ENCODE measurements at regions not wholly inside any gene's neighbourhood (a gene's known extent, or its start where the extent isn't known, plus 50 kb on each side); places are given as distances from the start of the nearest gene placed in this dataset.

DNA sequence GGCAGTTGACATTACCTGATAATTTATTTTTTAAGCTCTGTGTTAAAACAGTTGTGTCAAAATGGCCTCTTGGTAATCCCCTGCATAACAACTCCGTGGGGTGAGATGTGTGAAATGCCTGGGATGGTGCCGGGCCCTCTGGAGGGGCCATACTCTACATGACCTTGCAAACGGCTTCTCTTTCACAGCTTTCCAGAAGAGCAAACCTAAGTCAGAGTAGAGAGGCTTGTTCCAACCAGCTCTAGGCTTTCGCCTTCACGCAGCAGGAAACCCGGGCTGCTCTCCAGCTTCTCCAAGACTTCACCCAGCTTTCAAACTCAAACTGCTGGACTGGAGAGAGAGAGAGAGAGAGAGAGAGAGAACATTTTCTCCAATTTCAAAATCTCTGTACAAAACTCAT is 120.1 kb downstream of the SNX18 start:
- Histone ChIP-seq H3K27ac (no peak overlapping the region), H3K9me3 (no peaks in the 10 kb centered on the region), H3K4me3 (no peak overlapping the region), H3K27me3 (no peaks in the 10 kb centered on the region), H3K4me1 (no peaks in the 10 kb centered on the region), H3K36me3 (no peaks in the 10 kb centered on the region)
- intact Hi-C loops (cut with DNase I; ENCODE audit: low total_unique reads): no loop called here
- peak in 1 of 2 donors; percentile 27 for ATAC-seq
- DNase-seq: no peak
- in situ Hi-C loops (cut with MboI; ENCODE audit: low sequenced_read_pairs in 4 of 4): no loop called here
- TF ChIP-seq, protein P1, sequence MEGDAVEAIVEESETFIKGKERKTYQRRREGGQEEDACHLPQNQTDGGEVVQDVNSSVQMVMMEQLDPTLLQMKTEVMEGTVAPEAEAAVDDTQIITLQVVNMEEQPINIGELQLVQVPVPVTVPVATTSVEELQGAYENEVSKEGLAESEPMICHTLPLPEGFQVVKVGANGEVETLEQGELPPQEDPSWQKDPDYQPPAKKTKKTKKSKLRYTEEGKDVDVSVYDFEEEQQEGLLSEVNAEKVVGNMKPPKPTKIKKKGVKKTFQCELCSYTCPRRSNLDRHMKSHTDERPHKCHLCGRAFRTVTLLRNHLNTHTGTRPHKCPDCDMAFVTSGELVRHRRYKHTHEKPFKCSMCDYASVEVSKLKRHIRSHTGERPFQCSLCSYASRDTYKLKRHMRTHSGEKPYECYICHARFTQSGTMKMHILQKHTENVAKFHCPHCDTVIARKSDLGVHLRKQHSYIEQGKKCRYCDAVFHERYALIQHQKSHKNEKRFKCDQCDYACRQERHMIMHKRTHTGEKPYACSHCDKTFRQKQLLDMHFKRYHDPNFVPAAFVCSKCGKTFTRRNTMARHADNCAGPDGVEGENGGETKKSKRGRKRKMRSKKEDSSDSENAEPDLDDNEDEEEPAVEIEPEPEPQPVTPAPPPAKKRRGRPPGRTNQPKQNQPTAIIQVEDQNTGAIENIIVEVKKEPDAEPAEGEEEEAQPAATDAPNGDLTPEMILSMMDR (IDR thresholded peaks at IDR 0.05 in 4 of 5, conservative IDR thresholded peaks at IDR 0.05 in 1 of 5): no peak
- TF ChIP-seq POLR2A (IDR thresholded peaks at IDR 0.05): no peak

DNA sequence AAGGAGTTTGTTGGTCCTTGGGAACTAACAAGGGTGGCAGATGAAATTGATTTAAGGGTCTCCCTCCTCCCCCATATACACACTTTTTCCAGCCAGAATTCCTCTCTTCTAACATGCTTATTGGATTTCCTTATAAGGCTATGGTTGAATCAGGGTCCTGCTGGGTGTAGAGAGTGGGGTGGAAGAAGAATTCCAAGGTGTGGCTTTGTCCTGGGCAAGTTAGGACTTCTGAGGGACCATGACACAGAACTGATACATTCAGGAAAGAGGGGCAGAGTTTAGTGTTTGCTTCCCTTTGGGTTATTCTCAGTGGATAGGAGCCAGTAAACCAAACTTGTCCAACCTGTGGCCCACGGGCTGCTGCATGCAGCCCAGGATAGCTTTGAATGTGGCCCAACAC is 116.5 kb downstream of the SNX18 start:
- DNase-seq: no peak
- H3K27ac ChIP-seq: no peak overlapping the region
- intact Hi-C loops (cut with DNase I; ENCODE audit: low total_unique reads): no loop called here
- TF ChIP-seq POLR2A (IDR thresholded peaks at IDR 0.05): no peak
- TF ChIP-seq, protein P1 (IDR thresholded peaks at IDR 0.05 in 4 of 5, conservative IDR thresholded peaks at IDR 0.05 in 1 of 5): no peak
- H3K36me3 ChIP-seq: no peaks in the 10 kb centered on the region
- ATAC-seq: no peak
- in situ Hi-C loops (cut with MboI; ENCODE audit: low sequenced_read_pairs in 4 of 4): no loop called here
- H3K9me3 ChIP-seq: no peaks in the 10 kb centered on the region
- no peaks in the 10 kb centered on the region for H3K4me1 ChIP-seq
- no peaks in the 10 kb centered on the region for H3K27me3 ChIP-seq
- H3K4me3 ChIP-seq: no peak overlapping the region

DNA sequence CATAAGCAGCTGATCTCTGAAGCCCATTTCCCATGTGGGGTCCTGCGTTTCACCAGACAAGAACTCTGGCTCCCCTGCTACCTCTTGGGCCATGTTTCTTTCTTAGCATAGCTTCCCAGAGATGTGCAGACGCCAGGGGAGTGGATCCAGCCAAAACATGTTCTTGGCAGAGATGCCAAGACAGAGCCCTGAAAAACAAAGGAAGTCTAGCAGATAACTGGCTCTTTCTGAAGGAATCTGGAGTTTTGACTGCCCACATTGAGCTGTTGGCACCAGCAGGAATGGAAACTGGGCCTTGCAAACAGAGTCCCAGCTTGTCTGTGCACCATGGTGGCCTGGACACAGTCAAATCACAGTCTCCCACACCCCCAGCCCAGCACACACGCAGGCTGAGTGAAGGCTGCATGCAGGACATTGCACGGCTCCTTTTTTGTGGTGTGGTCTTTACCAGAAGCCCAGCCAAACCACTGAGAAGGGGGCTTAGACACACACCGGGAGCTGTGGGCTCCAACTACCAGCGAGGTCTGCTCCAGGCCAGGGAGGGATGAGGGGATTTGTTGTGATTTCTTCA is 114.7 kb downstream of the SNX18 start:
- Histone ChIP-seq H3K9me3 (no peaks in the 10 kb centered on the region), H3K27me3 (no peaks in the 10 kb centered on the region), H3K4me3 (no peak overlapping the region), H3K27ac (no peak overlapping the region), H3K4me1 (no peaks in the 10 kb centered on the region), H3K36me3 (no peaks in the 10 kb centered on the region)
- DNase-seq (no peak), ATAC-seq (no peak)
- intact Hi-C loops (cut with DNase I; ENCODE audit: low total_unique reads): no loop called here
- in situ Hi-C loops (cut with MboI; ENCODE audit: low sequenced_read_pairs in 4 of 4): no loop called here
- TF ChIP-seq, protein P1 (IDR thresholded peaks at IDR 0.05 in 4 of 5, conservative IDR thresholded peaks at IDR 0.05 in 1 of 5): no peak
- TF ChIP-seq POLR2A (IDR thresholded peaks at IDR 0.05): no peak

DNA sequence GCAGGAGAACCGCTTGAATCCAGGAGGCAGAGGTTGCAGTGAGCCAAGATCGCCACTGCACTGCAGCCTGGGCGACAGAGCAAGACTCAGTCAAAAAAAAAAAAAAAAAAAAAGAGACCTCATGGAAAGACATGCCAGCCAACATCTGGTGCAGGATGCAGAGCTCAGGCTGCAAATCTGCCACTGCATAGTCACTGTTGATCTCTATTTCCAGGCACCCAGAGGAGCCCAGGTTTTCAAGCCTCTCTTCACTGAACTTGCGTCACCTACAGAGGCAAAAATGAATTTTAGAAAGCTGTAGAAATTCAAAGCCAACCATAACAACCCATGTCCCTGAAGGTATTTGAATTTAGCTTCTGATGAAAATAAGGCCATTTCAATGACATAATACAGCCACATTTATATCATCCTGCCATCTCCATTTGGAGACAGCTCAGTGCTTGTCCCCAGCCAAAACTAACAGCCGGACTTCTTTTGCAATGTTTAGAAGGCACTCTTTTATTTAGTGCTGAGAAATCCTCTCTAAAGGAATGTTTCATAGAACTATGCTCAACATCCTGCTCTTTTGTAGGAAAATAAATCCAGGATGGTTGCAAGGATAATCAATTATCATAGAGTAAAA is 113.3 kb downstream of the SNX18 start:
- in situ Hi-C loops (cut with MboI; ENCODE audit: low sequenced_read_pairs in 4 of 4): no loop called here
- peak; percentile 62 to 70 for ATAC-seq
- DNase-seq: no peak

More for the DNA sequence above, 113.3 kb downstream of the SNX18 start:
- Histone ChIP-seq H3K27me3 (no peaks in the 10 kb centered on the region), H3K4me1 (no peaks in the 10 kb centered on the region), H3K27ac (no peak overlapping the region), H3K9me3 (no peaks in the 10 kb centered on the region), H3K36me3 (no peaks in the 10 kb centered on the region), H3K4me3 (no peak overlapping the region)
- intact Hi-C loops (cut with DNase I; ENCODE audit: low total_unique reads): no loop called here
- no peak for TF ChIP-seq POLR2A (IDR thresholded peaks at IDR 0.05)
- TF ChIP-seq, protein P1 (IDR thresholded peaks at IDR 0.05 in 4 of 5, conservative IDR thresholded peaks at IDR 0.05 in 1 of 5): no peak
